ENCODE measurements at regions not wholly inside any gene's neighbourhood (a gene's known extent, or its start where the extent isn't known, plus 50 kb on each side); places are given as distances from the start of the nearest gene placed in this dataset.

DNA sequence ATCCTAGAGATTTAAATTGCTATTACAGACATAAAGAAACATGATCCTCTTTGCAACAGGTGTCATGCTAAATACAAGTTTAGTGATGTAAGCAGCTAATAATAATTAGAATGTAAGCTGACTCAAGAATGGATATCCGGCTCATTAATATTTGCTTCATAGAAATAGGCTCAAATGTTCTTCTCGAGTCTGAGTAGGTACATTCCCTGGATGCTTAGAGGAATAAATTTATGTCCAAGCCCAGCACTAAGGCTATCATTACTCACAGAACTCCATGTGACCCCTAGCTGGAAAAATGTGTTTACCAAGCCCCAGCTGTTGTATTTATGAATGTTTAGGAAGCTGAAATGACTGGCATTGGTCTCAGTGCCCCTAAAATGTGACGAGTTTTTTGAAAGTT is 87.6 kb upstream of the TSPAN7 start:
- TF ChIP-seq STAT1 (IDR thresholded peaks at IDR 0.05; ENCODE audit: unreplicated experiment): no peak
- TF ChIP-seq, protein P1, sequence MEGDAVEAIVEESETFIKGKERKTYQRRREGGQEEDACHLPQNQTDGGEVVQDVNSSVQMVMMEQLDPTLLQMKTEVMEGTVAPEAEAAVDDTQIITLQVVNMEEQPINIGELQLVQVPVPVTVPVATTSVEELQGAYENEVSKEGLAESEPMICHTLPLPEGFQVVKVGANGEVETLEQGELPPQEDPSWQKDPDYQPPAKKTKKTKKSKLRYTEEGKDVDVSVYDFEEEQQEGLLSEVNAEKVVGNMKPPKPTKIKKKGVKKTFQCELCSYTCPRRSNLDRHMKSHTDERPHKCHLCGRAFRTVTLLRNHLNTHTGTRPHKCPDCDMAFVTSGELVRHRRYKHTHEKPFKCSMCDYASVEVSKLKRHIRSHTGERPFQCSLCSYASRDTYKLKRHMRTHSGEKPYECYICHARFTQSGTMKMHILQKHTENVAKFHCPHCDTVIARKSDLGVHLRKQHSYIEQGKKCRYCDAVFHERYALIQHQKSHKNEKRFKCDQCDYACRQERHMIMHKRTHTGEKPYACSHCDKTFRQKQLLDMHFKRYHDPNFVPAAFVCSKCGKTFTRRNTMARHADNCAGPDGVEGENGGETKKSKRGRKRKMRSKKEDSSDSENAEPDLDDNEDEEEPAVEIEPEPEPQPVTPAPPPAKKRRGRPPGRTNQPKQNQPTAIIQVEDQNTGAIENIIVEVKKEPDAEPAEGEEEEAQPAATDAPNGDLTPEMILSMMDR (conservative IDR thresholded peaks at IDR 0.05; ENCODE audit: low read depth in 2 of 2): no peak
- TF ChIP-seq POLR2AphosphoS5 (IDR thresholded peaks at IDR 0.05; ENCODE audit: low read depth): no peak
- no peak for TF ChIP-seq EZH2 (IDR thresholded peaks at IDR 0.05; ENCODE audit: low read depth, unreplicated experiment)
- no peak for TF ChIP-seq EZH2phosphoT487 (IDR thresholded peaks at IDR 0.05; ENCODE audit: unreplicated experiment)
- TF ChIP-seq, protein P2, sequence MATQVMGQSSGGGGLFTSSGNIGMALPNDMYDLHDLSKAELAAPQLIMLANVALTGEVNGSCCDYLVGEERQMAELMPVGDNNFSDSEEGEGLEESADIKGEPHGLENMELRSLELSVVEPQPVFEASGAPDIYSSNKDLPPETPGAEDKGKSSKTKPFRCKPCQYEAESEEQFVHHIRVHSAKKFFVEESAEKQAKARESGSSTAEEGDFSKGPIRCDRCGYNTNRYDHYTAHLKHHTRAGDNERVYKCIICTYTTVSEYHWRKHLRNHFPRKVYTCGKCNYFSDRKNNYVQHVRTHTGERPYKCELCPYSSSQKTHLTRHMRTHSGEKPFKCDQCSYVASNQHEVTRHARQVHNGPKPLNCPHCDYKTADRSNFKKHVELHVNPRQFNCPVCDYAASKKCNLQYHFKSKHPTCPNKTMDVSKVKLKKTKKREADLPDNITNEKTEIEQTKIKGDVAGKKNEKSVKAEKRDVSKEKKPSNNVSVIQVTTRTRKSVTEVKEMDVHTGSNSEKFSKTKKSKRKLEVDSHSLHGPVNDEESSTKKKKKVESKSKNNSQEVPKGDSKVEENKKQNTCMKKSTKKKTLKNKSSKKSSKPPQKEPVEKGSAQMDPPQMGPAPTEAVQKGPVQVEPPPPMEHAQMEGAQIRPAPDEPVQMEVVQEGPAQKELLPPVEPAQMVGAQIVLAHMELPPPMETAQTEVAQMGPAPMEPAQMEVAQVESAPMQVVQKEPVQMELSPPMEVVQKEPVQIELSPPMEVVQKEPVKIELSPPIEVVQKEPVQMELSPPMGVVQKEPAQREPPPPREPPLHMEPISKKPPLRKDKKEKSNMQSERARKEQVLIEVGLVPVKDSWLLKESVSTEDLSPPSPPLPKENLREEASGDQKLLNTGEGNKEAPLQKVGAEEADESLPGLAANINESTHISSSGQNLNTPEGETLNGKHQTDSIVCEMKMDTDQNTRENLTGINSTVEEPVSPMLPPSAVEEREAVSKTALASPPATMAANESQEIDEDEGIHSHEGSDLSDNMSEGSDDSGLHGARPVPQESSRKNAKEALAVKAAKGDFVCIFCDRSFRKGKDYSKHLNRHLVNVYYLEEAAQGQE (IDR thresholded peaks at IDR 0.05; ENCODE audit: unreplicated experiment): no peak
- TF ChIP-seq, protein P3, sequence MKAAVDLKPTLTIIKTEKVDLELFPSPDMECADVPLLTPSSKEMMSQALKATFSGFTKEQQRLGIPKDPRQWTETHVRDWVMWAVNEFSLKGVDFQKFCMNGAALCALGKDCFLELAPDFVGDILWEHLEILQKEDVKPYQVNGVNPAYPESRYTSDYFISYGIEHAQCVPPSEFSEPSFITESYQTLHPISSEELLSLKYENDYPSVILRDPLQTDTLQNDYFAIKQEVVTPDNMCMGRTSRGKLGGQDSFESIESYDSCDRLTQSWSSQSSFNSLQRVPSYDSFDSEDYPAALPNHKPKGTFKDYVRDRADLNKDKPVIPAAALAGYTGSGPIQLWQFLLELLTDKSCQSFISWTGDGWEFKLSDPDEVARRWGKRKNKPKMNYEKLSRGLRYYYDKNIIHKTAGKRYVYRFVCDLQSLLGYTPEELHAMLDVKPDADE (IDR thresholded peaks at IDR 0.05): no peak
- TF ChIP-seq JUNB (IDR thresholded peaks at IDR 0.05; ENCODE audit: unreplicated experiment): no peak
- TF ChIP-seq ZNF114 (CRISPR knock-in tag; IDR thresholded peaks at IDR 0.05): no peak
- no peak for TF ChIP-seq NANOG (IDR thresholded peaks at IDR 0.05; ENCODE audit: borderline replicate concordance)
- TF ChIP-seq, protein P4, sequence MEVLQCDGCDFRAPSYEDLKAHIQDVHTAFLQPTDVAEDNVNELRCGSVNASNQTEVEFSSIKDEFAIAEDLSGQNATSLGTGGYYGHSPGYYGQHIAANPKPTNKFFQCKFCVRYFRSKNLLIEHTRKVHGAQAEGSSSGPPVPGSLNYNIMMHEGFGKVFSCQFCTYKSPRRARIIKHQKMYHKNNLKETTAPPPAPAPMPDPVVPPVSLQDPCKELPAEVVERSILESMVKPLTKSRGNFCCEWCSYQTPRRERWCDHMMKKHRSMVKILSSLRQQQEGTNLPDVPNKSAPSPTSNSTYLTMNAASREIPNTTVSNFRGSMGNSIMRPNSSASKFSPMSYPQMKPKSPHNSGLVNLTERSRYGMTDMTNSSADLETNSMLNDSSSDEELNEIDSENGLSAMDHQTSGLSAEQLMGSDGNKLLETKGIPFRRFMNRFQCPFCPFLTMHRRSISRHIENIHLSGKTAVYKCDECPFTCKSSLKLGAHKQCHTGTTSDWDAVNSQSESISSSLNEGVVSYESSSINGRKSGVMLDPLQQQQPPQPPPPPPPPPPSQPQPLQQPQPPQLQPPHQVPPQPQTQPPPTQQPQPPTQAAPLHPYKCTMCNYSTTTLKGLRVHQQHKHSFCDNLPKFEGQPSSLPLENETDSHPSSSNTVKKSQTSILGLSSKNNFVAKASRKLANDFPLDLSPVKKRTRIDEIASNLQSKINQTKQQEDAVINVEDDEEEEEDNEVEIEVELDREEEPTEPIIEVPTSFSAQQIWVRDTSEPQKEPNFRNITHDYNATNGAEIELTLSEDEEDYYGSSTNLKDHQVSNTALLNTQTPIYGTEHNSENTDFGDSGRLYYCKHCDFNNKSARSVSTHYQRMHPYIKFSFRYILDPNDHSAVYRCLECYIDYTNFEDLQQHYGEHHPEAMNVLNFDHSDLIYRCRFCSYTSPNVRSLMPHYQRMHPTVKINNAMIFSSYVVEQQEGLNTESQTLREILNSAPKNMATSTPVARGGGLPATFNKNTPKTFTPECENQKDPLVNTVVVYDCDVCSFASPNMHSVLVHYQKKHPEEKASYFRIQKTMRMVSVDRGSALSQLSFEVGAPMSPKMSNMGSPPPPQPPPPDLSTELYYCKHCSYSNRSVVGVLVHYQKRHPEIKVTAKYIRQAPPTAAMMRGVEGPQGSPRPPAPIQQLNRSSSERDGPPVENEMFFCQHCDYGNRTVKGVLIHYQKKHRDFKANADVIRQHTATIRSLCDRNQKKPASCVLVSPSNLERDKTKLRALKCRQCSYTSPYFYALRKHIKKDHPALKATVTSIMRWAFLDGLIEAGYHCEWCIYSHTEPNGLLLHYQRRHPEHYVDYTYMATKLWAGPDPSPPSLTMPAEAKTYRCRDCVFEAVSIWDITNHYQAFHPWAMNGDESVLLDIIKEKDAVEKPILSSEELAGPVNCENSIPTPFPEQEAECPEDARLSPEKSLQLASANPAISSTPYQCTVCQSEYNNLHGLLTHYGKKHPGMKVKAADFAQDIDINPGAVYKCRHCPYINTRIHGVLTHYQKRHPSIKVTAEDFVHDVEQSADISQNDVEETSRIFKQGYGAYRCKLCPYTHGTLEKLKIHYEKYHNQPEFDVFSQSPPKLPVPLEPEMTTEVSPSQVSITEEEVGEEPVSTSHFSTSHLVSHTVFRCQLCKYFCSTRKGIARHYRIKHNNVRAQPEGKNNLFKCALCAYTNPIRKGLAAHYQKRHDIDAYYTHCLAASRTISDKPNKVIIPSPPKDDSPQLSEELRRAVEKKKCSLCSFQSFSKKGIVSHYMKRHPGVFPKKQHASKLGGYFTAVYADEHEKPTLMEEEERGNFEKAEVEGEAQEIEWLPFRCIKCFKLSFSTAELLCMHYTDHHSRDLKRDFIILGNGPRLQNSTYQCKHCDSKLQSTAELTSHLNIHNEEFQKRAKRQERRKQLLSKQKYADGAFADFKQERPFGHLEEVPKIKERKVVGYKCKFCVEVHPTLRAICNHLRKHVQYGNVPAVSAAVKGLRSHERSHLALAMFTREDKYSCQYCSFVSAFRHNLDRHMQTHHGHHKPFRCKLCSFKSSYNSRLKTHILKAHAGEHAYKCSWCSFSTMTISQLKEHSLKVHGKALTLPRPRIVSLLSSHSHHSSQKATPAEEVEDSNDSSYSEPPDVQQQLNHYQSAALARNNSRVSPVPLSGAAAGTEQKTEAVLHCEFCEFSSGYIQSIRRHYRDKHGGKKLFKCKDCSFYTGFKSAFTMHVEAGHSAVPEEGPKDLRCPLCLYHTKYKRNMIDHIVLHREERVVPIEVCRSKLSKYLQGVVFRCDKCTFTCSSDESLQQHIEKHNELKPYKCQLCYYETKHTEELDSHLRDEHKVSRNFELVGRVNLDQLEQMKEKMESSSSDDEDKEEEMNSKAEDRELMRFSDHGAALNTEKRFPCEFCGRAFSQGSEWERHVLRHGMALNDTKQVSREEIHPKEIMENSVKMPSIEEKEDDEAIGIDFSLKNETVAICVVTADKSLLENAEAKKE (CRISPR knock-in tag; IDR thresholded peaks at IDR 0.05): no peak
- TF ChIP-seq CREB1 (CRISPR knock-in tag; IDR thresholded peaks at IDR 0.05; ENCODE audit: low read depth): no peak
- no peak for TF ChIP-seq ZNF331 (CRISPR knock-in tag; IDR thresholded peaks at IDR 0.05; ENCODE audit: low read depth)

All from GM23338 (cell line).